MM.1S (cell line): ENCODE measurements at regions not wholly inside any gene's neighbourhood (a gene's known extent, or its start where the extent isn't known, plus 50 kb on each side); places are given as distances from the start of the nearest gene placed in this dataset.

Experiments
- DNase-seq: peaks from one replicate; pipeline ENCODE4 v3.0.0-alpha.2; 2015
- H2AFZ ChIP-seq: fragments of 300-600 bp; sonication (generic); 2 replicates; pipeline ENCODE4 v1.6.0; 2016; ENCODE audit warnings: antibody characterized with exemption, low read length
- H3F3A ChIP-seq: fragments of 300-600 bp; sonication (generic); 2 replicates; pipeline ENCODE4 v1.6.1; 2016; ENCODE audit warnings: mild to moderate bottlenecking, antibody characterized with exemption, low read length, moderate library complexity, mixed read lengths; ENCODE audit not compliant: insufficient read depth
- H3K27ac ChIP-seq: fragments of 300-600 bp; sonication (generic); 2 replicates; pipeline ENCODE4 v1.5.1; 2016; ENCODE audit warnings: mild to moderate bottlenecking, low read length
- H3K27me3 ChIP-seq: fragments of 300-600 bp; sonication (generic); replicated peaks from 2 replicates; pipeline ENCODE4 v1.6.0; 2016; ENCODE audit warnings: low read length; ENCODE audit not compliant: insufficient read depth
- H3K36me3 ChIP-seq: fragments of 300-600 bp; sonication (generic); replicated peaks from 2 replicates; pipeline ENCODE4 v1.6.1; 2016; ENCODE audit warnings: mild to moderate bottlenecking, low read length, mixed read lengths; ENCODE audit not compliant: insufficient read depth
- H3K4me1 ChIP-seq: fragments of 300-600 bp; sonication (generic); 2 replicates; pipeline ENCODE4 v1.6.1; 2016; ENCODE audit warnings: low read length, mixed read lengths
- H3K4me2 ChIP-seq: fragments of 300-600 bp; sonication (generic); 2 replicates; pipeline ENCODE4 v1.6.0; 2016; ENCODE audit warnings: low read depth, low read length
- H3K4me3 ChIP-seq: fragments of 300-600 bp; sonication (generic); 2 replicates; pipeline ENCODE4 v1.5.1; 2016; ENCODE audit warnings: low read length, mixed read lengths
- H3K79me2 ChIP-seq: fragments of 300-600 bp; sonication (generic); 2 replicates; pipeline ENCODE4 v1.6.1; 2016; ENCODE audit warnings: mixed run types, low read length, mixed read lengths
- H3K9ac ChIP-seq: fragments of 300-600 bp; sonication (generic); 2 replicates; pipeline ENCODE4 v1.6.1; 2016; ENCODE audit warnings: low read length, mixed read lengths
- H3K9me2 ChIP-seq: fragments of 300-600 bp; sonication (generic); replicated peaks from 2 replicates; pipeline ENCODE4 v1.6.1; 2016; ENCODE audit warnings: mild to moderate bottlenecking, low read length, mixed read lengths; ENCODE audit not compliant: insufficient read depth
- H3K9me3 ChIP-seq: fragments of 300-600 bp; sonication (generic); replicated peaks from 2 replicates; pipeline ENCODE4 v1.6.1; 2016; ENCODE audit warnings: mild to moderate bottlenecking, low read length, mixed read lengths; ENCODE audit not compliant: insufficient read depth
- H4K20me1 ChIP-seq: fragments of 300-600 bp; sonication (generic); 2 replicates; pipeline ENCODE4 v1.6.1; 2016; ENCODE audit warnings: mild to moderate bottlenecking, low read length, moderate library complexity, mixed read lengths; ENCODE audit not compliant: insufficient read depth
- CTCF ChIP-seq: fragments of 300-600 bp; sonication (generic); IDR thresholded peaks from 2 replicates; pipeline ENCODE4 v1.5.1; 2016; ENCODE audit warnings: antibody characterized with exemption, low read length, mixed read lengths
- EZH2 ChIP-seq: fragments of 300-600 bp; sonication (generic); optimal IDR thresholded peaks from 2 replicates; pipeline ENCODE3; 2017; ENCODE audit warnings: low read depth, mild to moderate bottlenecking, antibody characterized with exemption, low read length, mixed read lengths
- EZH2phosphoT487 ChIP-seq: fragments of 300-600 bp; sonication (generic); IDR thresholded peaks from 2 replicates; pipeline ENCODE4 v1.6.1; 2018; ENCODE audit warnings: antibody characterized with exemption, low read length

- H2AFZ ChIP-seq: no peak overlapping the region
- no peak overlapping the region for H3K4me2 ChIP-seq
- no peaks in the 10 kb centered on the region for H3F3A ChIP-seq
- no peaks in the 10 kb centered on the region for H3K4me1 ChIP-seq
- no peaks in the 10 kb centered on the region for H3K9me2 ChIP-seq
- H3K36me3 ChIP-seq: no peaks in the 10 kb centered on the region
- H3K79me2 ChIP-seq: no peaks in the 10 kb centered on the region
- no peak overlapping the region for H3K9ac ChIP-seq
- no peaks in the 10 kb centered on the region for H3K27me3 ChIP-seq
- H4K20me1 ChIP-seq: no peaks in the 10 kb centered on the region
- no peak for DNase-seq
- no peak overlapping the region for H3K27ac ChIP-seq
- TF ChIP-seq EZH2phosphoT487 (no peak), EZH2 (no peak), CTCF (no peak)
- no peak overlapping the region for H3K4me3 ChIP-seq
- no peaks in the 10 kb centered on the region for H3K9me3 ChIP-seq
These were observed 166.9 kb downstream of the ABHD5 start for GRCh38 chr3:43857361-43858293.

GRCh38 chr3:43858294-43858701 lies 167.6 kb downstream of the ABHD5 start:
- no peaks in the 10 kb centered on the region for H3K36me3 ChIP-seq
- H3K4me2 ChIP-seq: no peak overlapping the region
- H3K4me3 ChIP-seq: no peak overlapping the region
- no peaks in the 10 kb centered on the region for H3K9me3 ChIP-seq
- no peaks in the 10 kb centered on the region for H3K79me2 ChIP-seq
- no peak overlapping the region for H3K9ac ChIP-seq
- no peaks in the 10 kb centered on the region for H4K20me1 ChIP-seq
- H3K27me3 ChIP-seq: no peaks in the 10 kb centered on the region
- H3K4me1 ChIP-seq: no peaks in the 10 kb centered on the region
- no peak overlapping the region for H2AFZ ChIP-seq
- H3K9me2 ChIP-seq: no peaks in the 10 kb centered on the region
- H3F3A ChIP-seq: no peaks in the 10 kb centered on the region
- peak; percentile 10 for DNase-seq
- TF ChIP-seq EZH2phosphoT487 (no peak), CTCF (no peak), EZH2 (no peak)
- H3K27ac ChIP-seq: no peak overlapping the region

DNA sequence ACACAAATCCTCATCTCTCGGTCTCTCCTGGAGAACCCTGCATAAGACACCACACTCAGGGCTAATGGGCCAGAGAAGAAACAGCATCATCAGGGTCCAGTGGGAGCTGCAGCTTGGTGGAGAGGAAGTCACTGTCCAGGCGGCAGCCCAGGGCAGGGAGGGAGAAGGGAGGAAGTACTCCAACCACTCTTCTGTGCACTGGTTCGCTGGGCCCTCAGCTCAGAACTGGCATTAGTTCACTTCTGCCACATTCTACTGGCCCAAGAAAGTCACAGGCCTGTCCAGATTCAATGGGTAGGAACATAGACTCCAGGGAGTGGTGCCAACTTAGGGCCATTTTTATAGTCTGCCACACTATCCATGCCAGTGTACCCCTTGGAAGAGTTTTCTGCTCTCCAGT lies 169.0 kb downstream of the ABHD5 start:
- H2AFZ ChIP-seq: no peak overlapping the region
- TF ChIP-seq EZH2phosphoT487 (no peak), EZH2 (no peak), CTCF (no peak)

More for the DNA sequence above, 169.0 kb downstream of the ABHD5 start:
- H3K9me3 ChIP-seq: no peaks in the 10 kb centered on the region
- H3K9ac ChIP-seq: no peak overlapping the region
- DNase-seq: no peak
- H3K4me3 ChIP-seq: no peak overlapping the region
- H3K4me2 ChIP-seq: no peak overlapping the region
- no peaks in the 10 kb centered on the region for H3K9me2 ChIP-seq
- no peaks in the 10 kb centered on the region for H3K79me2 ChIP-seq
- no peaks in the 10 kb centered on the region for H4K20me1 ChIP-seq
- H3K36me3 ChIP-seq: no peaks in the 10 kb centered on the region
- no peak overlapping the region for H3K27ac ChIP-seq
- H3K4me1 ChIP-seq: no peaks in the 10 kb centered on the region
- H3F3A ChIP-seq: no peaks in the 10 kb centered on the region
- H3K27me3 ChIP-seq: no peaks in the 10 kb centered on the region
